HG03066 (cell line): ENCODE measurements at regions not wholly inside any gene's neighbourhood (a gene's known extent, or its start where the extent isn't known, plus 50 kb on each side); places are given as distances from the start of the nearest gene placed in this dataset.
"Not testable (repeated sequence)": the region's sequence is repeated elsewhere in the genome, so short reads cannot be mapped to it uniquely, and the experiment has no call there.

Experiments used
- ATAC-seq: cut with Tn5 transposase; IDR thresholded peaks from one replicate; pipeline ENCODE4 v1.9.1; 2021; ENCODE audit warnings: low read depth; ENCODE audit not compliant: unreplicated experiment

DNA sequence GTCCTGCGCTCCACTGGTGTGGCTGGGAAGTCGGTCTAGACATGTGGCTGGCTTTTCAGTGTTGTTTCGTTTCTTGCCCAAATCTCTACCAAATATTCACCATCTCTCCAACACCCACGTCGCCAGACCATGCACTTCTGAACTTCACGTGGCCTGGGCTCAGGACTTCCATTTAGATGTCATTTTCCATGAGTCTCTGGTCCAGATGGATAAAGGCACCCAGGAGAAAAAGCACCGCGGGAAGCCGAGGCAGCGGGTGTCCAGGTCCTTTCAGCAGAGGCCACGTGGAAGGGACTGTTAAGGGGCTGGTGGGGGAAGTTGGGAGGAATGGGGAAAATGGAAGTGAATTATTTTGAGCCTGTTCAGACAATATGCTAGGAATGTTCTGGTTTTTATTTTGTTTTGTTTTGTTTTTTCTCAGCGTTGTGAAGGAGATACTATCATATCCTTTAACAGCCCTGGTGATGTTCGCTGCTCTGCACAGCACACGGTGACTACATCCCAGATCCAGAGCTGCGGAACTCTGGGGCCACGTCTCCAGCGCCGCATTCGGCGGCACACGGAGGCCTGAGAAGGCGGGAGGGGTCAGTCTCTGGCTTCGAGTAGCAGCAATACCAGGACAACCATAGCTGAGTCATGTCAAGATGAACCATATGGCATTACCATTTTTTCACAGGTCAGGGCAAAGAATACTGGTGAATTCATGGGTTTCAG is 230.3 kb downstream of the THBS2 start:
- ATAC-seq: no peak

DNA sequence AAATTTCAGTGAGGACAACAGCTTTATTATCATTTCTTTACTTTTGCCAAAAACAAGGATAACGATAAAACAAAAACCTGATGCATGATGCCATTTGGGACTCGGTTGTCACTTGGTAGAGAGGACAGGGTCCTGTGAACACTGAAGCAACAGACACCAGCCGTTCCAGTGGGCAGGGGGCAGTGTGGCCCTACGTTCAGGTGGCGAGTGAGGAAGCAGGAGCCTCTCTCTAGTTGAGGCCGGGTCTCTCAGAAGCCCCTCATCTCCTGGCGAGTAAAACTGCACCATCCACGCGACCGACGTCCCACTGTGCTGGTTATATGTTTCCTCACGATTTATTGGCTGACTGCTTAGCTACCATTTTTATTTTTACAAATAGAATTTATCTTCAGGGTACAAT is 231.6 kb downstream of the THBS2 start:
- ATAC-seq: no peak

DNA sequence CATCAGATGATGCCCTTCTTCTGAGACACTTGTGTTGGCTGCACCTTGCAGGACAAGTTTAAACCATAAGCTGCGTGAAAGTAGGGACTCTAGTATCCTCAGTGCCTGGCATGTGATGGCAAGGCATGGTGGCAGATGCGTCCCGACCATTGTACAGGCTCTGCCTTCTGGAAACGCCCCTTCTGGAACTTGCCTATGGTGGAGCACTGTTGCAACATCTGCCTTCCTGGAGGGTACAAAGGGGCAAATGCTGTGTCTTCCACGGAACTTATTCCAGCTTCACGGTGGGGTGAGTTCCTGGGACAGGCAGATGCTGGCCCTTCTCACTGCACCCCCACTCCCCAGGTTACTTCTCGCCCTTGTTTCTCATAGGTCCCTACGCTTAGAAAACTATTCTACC is 232.8 kb downstream of the THBS2 start:
- ATAC-seq: no peak

DNA sequence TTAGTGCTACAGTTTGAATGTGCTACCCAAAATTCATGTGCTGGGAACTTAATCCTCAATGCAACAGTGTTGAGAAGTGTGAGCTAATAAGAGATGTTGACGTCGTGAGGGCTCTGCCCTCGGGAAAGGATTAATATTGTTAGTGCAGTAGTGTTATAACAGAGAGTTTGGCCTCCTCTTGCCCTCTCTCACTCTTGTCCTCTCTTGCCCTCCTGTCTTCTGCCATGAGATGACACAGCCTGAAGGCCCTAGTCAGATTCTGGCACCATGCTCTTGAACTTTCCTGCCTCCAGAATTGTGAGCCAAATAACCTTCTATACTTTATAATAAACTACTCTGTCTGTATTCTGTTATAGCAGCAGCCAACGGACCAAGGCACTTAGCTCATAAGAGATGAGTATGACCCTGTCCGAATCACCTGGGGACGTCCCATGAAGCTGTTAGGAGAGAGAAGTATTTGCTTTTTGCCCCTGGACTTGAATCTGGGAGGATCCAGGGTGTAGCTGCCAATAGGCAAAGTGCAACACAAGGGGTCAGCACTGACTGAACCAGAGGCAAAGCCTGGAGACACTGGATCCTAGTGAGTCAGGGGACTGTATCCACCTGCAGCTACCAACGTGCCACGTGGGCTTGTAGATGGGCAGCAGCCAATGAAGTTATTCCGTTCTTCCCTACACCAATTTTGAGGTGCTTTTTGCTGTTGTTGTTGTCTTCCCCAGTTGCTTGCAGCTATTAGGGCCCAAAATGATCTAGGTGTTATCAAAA is 233.7 kb downstream of the THBS2 start:
- no peak for ATAC-seq

DNA sequence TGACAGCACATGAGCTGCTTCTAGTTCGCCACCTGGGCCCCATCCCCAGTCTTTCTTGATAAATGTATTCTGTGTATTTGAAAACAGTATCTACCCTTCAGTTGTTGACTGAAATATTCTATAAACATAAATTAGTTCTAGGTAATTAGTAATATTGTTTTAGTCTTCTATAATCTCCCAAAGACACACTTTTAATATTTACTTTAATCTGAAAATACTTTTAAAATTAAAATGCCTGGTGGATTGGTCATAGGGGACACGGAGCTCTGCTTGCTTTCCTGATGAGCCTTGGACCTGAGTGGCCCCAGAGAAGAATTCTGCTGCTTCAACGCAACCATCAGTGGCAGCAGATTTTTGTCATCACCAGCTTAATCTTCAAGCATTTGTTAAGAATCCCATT is 234.5 kb downstream of the THBS2 start:
- no peak for ATAC-seq

DNA sequence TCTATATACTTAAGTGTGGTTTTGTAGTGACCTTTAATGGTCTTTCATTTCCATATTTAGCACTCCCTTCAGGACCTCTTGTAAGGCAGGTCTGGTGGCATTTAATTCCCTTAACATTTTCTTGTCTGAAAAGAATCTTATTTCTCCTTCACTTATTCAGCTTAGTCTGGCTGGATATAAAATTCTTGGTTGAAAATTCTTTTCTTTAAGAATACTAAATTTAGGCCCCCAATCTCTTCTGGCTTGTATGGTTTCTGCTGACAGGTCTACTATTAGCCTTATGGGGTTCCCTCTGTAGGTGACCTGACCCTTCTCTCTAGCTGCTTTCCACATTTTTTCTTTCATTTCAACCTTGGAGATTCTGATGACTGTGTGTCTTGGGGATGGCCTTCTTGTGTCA is 236.9 kb downstream of the THBS2 start:
- no peak for ATAC-seq

DNA sequence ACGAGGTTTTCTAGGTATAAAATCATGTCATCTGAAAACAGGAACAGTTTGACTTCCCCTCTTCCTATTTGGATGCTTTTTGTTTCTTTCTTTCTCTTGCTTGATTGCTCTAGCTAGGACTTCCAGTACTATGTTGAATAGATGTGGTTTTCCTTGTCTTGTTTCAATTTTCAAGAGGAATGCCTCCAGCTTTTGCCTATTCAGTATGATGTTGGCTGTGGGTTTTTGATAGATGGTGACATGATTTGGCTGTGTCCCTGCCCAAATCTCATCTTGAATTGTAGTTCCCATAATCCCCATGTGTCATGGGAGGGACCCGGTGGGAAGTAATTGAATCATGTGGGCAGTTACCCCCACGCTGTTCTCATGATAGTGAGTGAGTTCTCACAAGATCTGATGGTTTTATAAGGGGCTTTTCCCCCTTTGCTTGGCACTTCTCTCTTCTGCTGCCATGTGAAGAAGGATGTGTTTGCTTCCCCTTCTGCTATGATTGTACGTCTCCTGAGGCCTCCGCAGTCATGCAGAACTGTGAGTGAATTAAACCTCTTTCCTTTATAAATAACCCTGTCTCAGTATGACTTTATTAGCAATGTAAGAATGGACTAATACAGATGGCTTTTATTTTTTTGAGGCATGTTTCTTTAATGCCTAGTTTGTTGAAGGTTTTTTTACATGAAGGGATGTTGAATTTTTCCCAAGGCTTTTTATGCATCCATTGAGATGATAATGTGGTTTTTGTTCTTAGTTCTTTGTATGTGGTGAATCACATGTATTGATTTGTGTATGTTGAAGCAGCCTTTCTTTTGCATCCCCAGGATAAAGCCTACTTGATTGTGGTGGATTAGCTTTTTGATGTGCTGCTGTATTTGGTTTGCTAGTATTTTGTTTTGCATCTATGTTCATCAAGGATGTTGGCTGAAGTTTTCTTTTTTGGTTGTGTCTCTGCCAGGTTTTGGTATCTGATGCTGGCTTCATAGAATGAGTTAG is 239.1 kb downstream of the THBS2 start:
- no peak for ATAC-seq

DNA sequence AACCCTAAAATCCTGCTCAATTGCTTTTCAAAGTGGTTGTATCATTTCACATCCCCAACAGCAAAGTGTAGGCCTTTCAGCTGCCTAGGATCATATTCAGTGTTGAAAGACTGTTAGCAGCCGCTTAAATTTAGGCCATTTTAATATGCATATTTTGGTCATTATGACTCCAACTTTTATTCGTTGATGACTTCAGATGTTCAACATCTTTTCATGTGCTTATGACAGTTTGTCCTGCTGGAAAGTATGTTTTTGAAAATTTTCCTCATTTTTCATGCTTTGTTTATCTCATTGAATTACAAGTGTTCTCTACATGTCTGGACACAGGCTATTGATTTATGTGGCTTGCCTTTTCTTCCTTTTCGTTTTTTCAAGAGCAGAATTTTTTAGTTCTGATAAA is 244.0 kb downstream of the THBS2 start:
- no peak for ATAC-seq

DNA sequence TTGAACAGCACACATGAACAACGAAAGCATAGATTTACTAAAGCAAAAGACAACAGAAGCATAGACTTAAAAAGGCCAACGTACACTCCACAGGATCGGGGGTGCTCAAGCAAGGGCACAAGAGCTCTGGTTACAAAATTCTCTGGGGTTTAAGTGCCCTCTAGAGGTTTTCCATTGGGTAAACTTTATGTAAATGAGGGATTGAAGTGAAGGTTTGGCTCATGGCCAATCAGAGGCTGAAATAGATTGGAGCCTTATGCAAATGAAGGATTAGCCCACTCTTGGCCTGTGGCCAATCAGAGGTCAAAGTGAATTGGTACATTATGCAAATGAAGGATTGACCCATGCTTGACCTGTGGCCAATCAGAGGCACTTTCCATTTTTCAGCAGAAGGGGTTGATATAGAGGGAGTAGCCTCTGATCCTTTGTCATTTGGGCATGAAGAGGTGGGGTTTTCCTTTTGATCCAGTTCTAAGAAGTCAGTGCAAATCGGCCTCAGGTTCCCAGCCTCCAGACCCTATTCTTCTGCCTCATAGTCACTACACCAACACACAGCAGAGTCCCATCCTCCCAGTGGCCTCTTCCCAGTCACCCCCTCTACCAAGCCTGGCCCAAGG is 244.9 kb downstream of the THBS2 start:
- ATAC-seq: no peak

DNA sequence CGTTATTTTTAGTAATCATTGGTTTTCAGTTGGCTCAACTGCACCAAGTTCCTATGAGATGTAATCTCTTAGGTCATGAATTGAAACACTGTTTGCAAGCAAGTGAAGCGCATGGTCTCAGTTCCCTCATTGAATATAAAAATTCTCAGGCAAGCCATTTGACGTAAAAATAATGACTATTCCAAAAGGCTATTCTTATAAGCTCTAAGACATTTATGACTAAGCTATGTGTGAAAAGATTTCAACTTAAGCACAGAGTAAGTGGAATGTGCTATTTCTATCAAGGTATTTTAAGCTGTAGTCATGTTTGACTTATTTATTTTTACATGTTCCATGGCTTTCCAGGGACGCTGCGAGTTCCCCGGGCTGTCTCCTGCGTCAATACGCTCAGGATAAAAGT is 248.5 kb downstream of the THBS2 start:
- no peak for ATAC-seq

DNA sequence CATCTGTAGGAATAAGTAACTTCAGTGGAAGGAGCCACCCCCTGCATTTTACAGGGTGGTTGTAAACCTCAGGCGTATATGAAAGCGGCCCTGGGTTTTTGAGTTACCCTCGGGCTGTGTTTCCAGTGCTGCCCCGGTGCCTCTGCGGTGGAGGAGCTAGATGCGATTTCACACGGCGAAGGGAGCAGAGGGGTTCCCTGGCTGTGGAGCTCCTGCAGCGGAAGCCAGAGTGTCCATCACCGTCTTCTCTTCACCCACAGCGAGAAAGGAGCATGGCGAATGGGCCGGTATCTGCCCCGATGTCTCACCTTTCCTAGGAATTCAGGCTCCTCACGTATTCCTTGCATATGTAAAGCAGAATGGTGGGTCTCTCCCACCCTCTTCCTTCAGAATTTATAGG is 253.6 kb downstream of the THBS2 start:
- no peak for ATAC-seq

DNA sequence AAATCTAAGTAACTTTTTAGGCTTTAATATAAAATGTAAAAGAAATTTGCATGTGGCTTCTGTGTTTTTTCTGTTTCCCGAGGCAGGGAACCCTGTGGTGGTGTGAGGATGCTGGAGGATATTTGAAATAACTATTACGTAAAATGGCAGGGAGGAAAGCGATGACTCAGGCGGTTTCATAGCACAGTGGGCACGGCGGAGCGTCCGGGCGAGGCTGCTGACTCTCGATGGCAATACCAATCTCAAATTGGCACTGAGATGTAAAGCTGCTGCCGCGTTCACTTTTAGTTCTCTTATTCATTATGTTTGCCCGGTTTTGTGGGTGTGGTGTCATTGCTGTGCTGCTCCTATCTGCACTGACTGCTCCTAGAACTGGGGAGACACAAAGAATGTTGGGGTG is 254.3 kb downstream of the THBS2 start:
- no peak for ATAC-seq

DNA sequence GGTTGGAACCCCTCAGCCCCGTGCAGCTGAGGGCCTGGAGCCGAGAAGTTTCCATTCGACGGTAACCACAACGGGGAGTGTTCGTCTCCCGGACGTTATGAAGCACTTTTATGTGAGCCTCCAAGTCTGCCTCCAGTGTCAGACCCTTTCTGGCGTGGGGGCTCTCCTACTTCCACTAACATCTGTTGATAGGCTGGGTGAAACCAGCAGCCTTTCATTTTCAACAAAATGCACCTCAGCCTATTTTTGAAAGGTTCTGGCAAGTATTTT is 257.4 kb downstream of the THBS2 start:
- no peak for ATAC-seq

DNA sequence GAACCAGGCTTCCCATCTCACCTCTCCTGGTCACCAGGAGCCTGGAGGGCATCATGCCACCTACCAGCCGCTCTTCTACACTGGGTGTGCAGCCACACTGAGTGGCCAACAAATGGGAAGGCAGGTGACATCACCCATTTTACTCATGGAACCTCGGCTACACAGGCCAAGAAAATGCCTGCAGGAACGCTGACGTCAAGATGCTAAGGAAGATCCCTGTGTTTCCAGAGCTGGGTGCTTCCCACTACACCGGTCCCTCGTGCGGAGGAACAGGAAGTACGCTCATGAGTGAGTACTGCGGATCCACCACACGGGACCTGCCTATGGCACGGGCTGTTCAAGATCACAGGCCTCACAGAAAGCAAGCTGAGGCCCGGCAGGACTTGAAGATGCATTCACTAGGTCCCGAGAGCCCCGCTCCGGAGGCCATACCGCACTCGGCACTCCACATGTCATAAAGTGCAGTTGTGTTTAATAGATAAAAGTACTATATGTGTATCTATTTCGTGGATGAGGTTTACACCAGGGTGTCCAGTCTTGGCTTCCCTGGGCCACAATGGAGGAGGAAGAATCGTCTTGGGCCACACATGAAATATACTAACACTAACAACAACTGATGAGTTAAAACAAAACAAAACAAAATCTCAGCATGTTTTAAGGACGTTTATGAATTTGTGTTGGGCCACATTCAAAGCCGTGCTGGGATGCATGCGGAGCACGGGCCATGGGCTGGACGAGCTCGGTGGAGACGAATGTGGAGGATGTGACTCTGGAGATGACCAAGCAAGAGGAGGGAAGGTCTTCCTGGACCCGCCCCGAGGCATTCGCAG is 257.9 kb downstream of the THBS2 start:
- ATAC-seq: no peak

DNA sequence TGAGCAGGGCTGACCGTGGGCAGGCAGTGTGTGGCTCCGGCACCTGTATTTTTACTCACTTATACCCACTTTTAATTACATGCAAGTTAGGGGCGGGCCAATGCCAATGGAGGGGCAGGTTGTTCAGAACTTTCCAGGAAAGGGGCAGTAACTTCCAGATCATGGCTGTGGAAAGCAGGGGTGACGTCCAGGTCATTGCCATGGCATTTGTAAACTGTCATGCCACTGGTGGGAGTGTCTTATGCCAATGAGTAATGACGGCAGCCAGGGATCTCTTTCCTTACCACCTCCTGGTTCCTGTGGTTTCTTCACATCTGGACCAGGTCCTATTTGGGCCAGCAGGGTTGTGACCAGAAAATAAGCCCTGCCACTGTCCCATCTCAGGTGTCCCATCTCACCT is 258.7 kb downstream of the THBS2 start:
- ATAC-seq: no peak

DNA sequence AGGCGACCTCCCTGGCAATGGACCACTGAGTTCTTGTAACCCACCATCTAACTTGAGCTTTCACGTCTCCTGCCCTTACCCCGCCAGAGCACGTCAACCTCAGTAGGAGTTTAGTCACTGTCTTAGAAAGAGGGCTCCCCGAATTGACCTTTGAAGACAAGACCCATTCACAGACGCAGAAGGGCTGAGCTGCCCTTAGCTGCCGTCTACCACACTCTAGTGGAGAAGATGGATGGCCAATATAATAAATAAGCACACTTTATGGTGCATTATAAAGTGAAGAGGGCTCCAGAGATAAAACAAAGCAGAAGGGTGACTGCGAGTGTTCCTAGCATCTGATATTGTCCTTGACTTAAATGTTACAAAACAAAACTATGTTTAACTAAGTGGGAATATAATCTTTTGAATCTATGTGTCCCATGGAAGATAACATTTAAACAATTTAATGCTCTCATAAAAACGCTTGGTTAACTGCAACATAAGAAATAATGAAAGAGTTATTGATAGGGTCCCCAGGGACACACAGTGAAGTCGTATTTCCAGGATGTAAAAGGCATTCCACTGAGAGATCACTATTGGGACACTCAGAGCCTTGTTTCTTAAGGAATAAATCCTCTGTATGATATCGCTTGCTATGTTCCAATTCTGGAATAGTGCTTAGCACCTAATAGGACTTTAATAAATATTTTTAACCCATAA is 261.1 kb downstream of the THBS2 start:
- ATAC-seq: no peak

DNA sequence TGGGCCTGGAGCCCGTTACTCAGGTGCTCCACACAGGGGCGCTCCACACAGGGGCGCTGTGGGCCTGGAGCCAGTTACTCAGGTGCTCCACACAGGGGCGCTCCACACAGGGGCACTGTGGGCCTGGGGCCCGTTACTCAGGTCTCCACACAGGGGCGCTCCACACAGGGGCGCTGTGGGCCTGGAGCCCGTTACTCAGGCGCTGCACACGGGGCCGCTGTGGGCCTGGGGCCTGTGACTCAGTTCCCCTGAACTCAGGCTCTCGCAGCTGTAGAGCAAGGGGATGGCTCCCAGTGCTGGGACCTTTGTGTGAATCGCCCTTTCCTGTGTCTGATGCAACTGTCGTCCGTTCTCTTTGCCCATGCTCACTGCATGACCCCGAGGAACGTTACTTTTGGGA is 262.0 kb downstream of the THBS2 start:
- ATAC-seq: not testable (repeated sequence)

DNA sequence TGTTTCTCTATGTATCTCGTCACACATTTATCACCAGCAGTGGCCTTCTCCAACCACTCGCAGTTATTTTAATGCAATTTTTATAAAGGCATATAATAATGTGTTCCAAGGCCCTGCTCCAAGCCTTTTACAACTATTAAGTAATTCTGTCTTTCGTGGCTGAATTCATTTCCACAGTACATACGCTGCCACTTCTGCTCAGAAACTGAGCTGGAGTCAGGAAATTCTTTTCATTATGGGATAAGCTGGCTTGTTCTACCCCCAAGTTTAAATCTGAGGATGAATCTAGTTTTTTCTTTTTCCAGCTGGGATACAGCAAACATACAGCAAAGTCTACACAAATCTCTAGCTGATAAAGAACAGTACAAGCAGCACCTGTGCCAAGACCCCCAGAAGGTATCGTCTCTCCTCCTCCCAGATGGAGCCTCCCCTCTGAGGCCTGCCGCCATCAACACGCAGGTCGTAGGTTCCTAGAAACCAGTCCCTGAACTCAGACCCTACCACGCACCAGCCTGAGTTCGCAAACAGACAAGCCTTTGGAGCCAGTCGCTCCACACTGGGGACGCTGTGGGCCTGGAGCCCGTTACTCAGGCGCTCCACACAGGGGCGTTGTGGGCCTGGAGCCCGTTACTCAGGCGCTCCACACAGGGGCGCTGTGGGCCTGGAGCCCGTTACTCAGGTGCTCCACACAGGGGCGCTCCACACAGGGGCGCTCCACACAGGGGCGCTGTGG is 263.5 kb downstream of the THBS2 start:
- ATAC-seq: no peak

DNA sequence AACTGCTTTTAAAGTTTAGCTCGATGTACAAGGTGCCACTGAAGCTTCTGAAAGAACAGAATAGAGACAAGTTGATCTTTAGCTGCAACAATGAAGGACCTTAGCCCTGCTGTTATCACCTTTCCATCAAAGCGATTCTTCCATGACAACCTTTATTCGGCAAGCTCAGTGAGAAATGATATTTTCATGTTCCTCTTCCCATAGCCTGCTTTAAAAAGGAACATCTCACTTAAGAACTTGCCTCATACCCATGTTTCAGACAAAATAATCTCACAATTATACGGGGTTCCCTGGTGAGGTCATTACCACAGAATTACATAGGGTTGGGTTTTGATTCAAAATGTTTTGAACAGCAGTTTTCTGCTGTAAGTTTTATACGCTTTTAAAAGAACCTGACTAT is 264.2 kb downstream of the THBS2 start:
- ATAC-seq: no peak
